ENCODE measurements at regions not wholly inside any gene's neighbourhood (a gene's known extent, or its start where the extent isn't known, plus 50 kb on each side); places are given as distances from the start of the nearest gene placed in this dataset.

GRCh38 chr3:188954590-188955208 is 217.1 kb upstream of the TPRG1 start (continued):
- TF ChIP-seq LRRFIP1 (CRISPR knock-in tag; conservative IDR thresholded peaks at IDR 0.05) = no peak
- TF ChIP-seq ZNF724P (CRISPR knock-in tag; IDR thresholded peaks at IDR 0.05; ENCODE audit: borderline replicate concordance) = no peak
- no peak for TF ChIP-seq FOXO1 (CRISPR knock-in tag; IDR thresholded peaks at IDR 0.05)
- TF ChIP-seq ZFP36L1 (CRISPR knock-in tag; IDR thresholded peaks at IDR 0.05) = no peak
- no peak for TF ChIP-seq ZNF781 (CRISPR knock-in tag; IDR thresholded peaks at IDR 0.05; ENCODE audit: borderline replicate concordance, not compliant biosample characterization)
- TF ChIP-seq ZNF644 (CRISPR knock-in tag; IDR thresholded peaks at IDR 0.05; ENCODE audit: low read depth) = peak; percentile 92
- TF ChIP-seq GABPA (IDR thresholded peaks at IDR 0.05; ENCODE audit: low read depth, low read length) = no peak
- no peak for TF ChIP-seq GABPA (CRISPR knock-in tag; IDR thresholded peaks at IDR 0.05; ENCODE audit: low read depth)
- TF ChIP-seq MLX (CRISPR knock-in tag; IDR thresholded peaks at IDR 0.05) = no peak
- TF ChIP-seq ZNF543 (CRISPR knock-in tag; IDR thresholded peaks at IDR 0.05) = no peak
- peak; percentile 49; the same call in 1 of the 2 replicates for TF ChIP-seq ARID5B (CRISPR knock-in tag; IDR thresholded peaks at IDR 0.05)
- TF ChIP-seq MTERF4 (CRISPR knock-in tag; IDR thresholded peaks at IDR 0.05) = no peak; the same call in 1 of the 2 replicates
- no peak for TF ChIP-seq CEBPZ (IDR thresholded peaks at IDR 0.05; ENCODE audit: low read length)
- TF ChIP-seq ATF2 (CRISPR knock-in tag; IDR thresholded peaks at IDR 0.05) = no peak
- peak; percentile 68 for TF ChIP-seq GATAD2A (CRISPR knock-in tag; IDR thresholded peaks at IDR 0.05)
- TF ChIP-seq ARNT (IDR thresholded peaks at IDR 0.05) = no peak
- TF ChIP-seq POGZ (CRISPR knock-in tag; IDR thresholded peaks at IDR 0.05) = peak; percentile 76
